ENCODE measurements at regions not wholly inside any gene's neighbourhood (a gene's known extent, or its start where the extent isn't known, plus 50 kb on each side); places are given as distances from the start of the nearest gene placed in this dataset.

GRCh38 chr7:84294391-84294790 lies 99.8 kb upstream of the SEMA3A start:
- H3K4me2 ChIP-seq (ENCODE audit: low read length) = no peak overlapping the region
- intact Hi-C loops (cut with micrococcal nuclease) = no loop called here
- no peak overlapping the region for H3K27ac ChIP-seq (ENCODE audit: low read length)
- no peaks in the 10 kb centered on the region for H3K9me2 ChIP-seq (replicated peaks; ENCODE audit: low read length)
- no peak overlapping the region for H2AFZ ChIP-seq (ENCODE audit: low read length)
- H3K27me3 ChIP-seq (ENCODE audit: low read length) = no peaks in the 10 kb centered on the region
- TF ChIP-seq EZH2 (IDR thresholded peaks at IDR 0.05; ENCODE audit: low read length, unreplicated experiment) = no peak
- no peak for TF ChIP-seq EZH2phosphoT487 (IDR thresholded peaks at IDR 0.05; ENCODE audit: borderline replicate concordance, low read length)
- no peak for TF ChIP-seq CTCF (conservative IDR thresholded peaks at IDR 0.05; ENCODE audit: low read depth, low read length)
- no peaks in the 10 kb centered on the region for H4K20me1 ChIP-seq (ENCODE audit: low read length)
- BruUV-seq (replicated peaks) = no TSS peak
- ChIA-PET CTCF (no interaction called here), POLR2A (ENCODE audit: unreplicated experiment) (no interaction called here)
- H3F3A ChIP-seq (ENCODE audit: low read length, unreplicated experiment) = no peaks in the 10 kb centered on the region
- H3K79me2 ChIP-seq (ENCODE audit: low read length) = no peaks in the 10 kb centered on the region
- ATAC-seq (no peak), DNase-seq (no peak)
- no peak overlapping the region for H3K9ac ChIP-seq (ENCODE audit: low read length)
- H3K4me1 ChIP-seq (ENCODE audit: insufficient read depth, low read length) = no peaks in the 10 kb centered on the region
- no peaks in the 10 kb centered on the region for H3K9me3 ChIP-seq (ENCODE audit: low read length)
- no peaks in the 10 kb centered on the region for H3K36me3 ChIP-seq (ENCODE audit: low read depth, low read length)
- H3K4me3 ChIP-seq (ENCODE audit: low read length) = no peak overlapping the region

- H3K27ac ChIP-seq (ENCODE audit: low read length) = no peak overlapping the region
- ATAC-seq (no peak), DNase-seq (no peak)
- H3K4me3 ChIP-seq (ENCODE audit: low read length) = no peak overlapping the region
- peak overlapping the region; percentile 40; the same call in 1 of the 2 replicates for H2AFZ ChIP-seq (ENCODE audit: low read length)
- H4K20me1 ChIP-seq (ENCODE audit: low read length) = no peaks in the 10 kb centered on the region
- no peaks in the 10 kb centered on the region for H3K79me2 ChIP-seq (ENCODE audit: low read length)
- no peaks in the 10 kb centered on the region for H3K27me3 ChIP-seq (ENCODE audit: low read length)
- ChIA-PET CTCF (no interaction called here), POLR2A (ENCODE audit: unreplicated experiment) (no interaction called here)
- no peak overlapping the region for H3K4me2 ChIP-seq (ENCODE audit: low read length)
- no peaks in the 10 kb centered on the region for H3K4me1 ChIP-seq (ENCODE audit: insufficient read depth, low read length)
- intact Hi-C loops (cut with micrococcal nuclease) = no loop called here
- no peaks in the 10 kb centered on the region for H3K9me2 ChIP-seq (replicated peaks; ENCODE audit: low read length)
- no peaks in the 10 kb centered on the region for H3K9me3 ChIP-seq (ENCODE audit: low read length)
- no peaks in the 10 kb centered on the region for H3K36me3 ChIP-seq (ENCODE audit: low read depth, low read length)
- H3K9ac ChIP-seq (ENCODE audit: low read length) = no peak overlapping the region
- TF ChIP-seq EZH2 (IDR thresholded peaks at IDR 0.05; ENCODE audit: low read length, unreplicated experiment) = no peak
- no peak for TF ChIP-seq CTCF (conservative IDR thresholded peaks at IDR 0.05; ENCODE audit: low read depth, low read length)
- TF ChIP-seq EZH2phosphoT487 (IDR thresholded peaks at IDR 0.05; ENCODE audit: borderline replicate concordance, low read length) = no peak
- H3F3A ChIP-seq (ENCODE audit: low read length, unreplicated experiment) = no peaks in the 10 kb centered on the region
- no TSS peak for BruUV-seq (replicated peaks)
Measured at GRCh38 chr7:84291756-84292155, 97.2 kb upstream of the SEMA3A start.

- intact Hi-C loops (cut with micrococcal nuclease) = loop anchor here (5.0 kb wide), 1 partner anchor 44 kb away; no protein-coding TSS in a partner anchor
- POLR2A ChIA-PET (ENCODE audit: unreplicated experiment) = no interaction called here
- H3K9ac ChIP-seq (ENCODE audit: low read length) = no peak overlapping the region
- H2AFZ ChIP-seq (ENCODE audit: low read length) = no peak overlapping the region
- no peak overlapping the region for H3K4me3 ChIP-seq (ENCODE audit: low read length)
- no peaks in the 10 kb centered on the region for H3K36me3 ChIP-seq (ENCODE audit: low read depth, low read length)
- no peaks in the 10 kb centered on the region for H3K79me2 ChIP-seq (ENCODE audit: low read length)
- no peaks in the 10 kb centered on the region for H3K27me3 ChIP-seq (ENCODE audit: low read length)
- H3K27ac ChIP-seq (ENCODE audit: low read length) = no peak overlapping the region
- no TSS peak for BruUV-seq (replicated peaks)
- no peaks in the 10 kb centered on the region for H4K20me1 ChIP-seq (ENCODE audit: low read length)
- TF ChIP-seq EZH2 (IDR thresholded peaks at IDR 0.05; ENCODE audit: low read length, unreplicated experiment) (no peak), CTCF (conservative IDR thresholded peaks at IDR 0.05; ENCODE audit: low read depth, low read length) (no peak), EZH2phosphoT487 (IDR thresholded peaks at IDR 0.05; ENCODE audit: borderline replicate concordance, low read length) (no peak)
- no peaks in the 10 kb centered on the region for H3F3A ChIP-seq (ENCODE audit: low read length, unreplicated experiment)
- H3K4me1 ChIP-seq (ENCODE audit: insufficient read depth, low read length) = no peaks in the 10 kb centered on the region; the same call in 1 of the 2 replicates
- H3K9me3 ChIP-seq (ENCODE audit: low read length) = no peaks in the 10 kb centered on the region
- H3K4me2 ChIP-seq (ENCODE audit: low read length) = no peak overlapping the region
- CTCF ChIA-PET = no interaction called here
- ATAC-seq (no peak), DNase-seq (no peak)
- H3K9me2 ChIP-seq (replicated peaks; ENCODE audit: low read length) = no peaks in the 10 kb centered on the region
Measured at GRCh38 chr7:84283798-84284197, 89.2 kb upstream of the SEMA3A start.

Measured in PC-3 (cell line).